ENCODE measurements at regions not wholly inside any gene's neighbourhood (a gene's known extent, or its start where the extent isn't known, plus 50 kb on each side); places are given as distances from the start of the nearest gene placed in this dataset.

DNA sequence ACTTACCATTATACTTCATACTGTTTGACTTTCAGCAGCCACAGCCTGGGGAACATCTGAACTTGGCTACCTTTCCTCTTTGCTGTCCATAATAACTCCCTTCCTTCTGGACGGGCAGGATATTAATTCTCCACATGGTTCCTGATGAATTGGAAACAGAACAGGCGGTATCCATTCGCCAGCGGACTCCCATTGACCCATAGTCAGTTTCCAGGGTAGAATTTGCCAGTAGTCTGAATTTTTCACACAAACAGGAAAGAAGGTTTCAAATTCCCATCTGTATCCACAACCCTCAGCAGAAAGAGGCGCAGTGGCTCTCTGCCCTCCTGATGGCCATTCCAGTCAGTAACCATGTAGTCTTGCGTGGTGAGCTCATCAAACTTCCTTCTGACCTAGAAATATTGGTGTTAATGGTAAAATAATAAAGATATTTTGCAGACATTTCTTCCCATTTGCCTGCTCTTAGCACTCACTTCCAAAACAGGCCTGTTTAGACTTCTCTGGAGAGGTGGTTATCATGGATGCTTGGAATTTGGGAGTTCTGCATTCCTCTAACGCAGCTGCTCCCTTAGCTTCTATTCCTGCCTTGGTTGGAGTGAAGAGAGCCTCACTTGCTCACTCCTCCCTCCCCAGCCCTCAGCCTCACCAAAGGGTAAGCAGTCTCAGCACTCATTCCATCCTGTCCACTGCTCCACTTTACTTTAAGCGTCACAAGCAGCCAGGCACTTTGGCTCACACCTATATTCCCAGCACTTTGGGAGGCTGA, 75.0 kb upstream of the OXGR1 start:
- Histone ChIP-seq H3K36me3 (no peaks in the 10 kb centered on the region), H3K9me3 (no peaks in the 10 kb centered on the region), H3K4me3 (no peak overlapping the region), H3K4me1 (ENCODE audit: insufficient read depth) (no peaks in the 10 kb centered on the region), H3K27ac (no peak overlapping the region), H3K27me3 (no peaks in the 10 kb centered on the region)
- intact Hi-C loops (cut with DNase I) = no loop called here
- no peak for TF ChIP-seq POLR2A (IDR thresholded peaks at IDR 0.05)
- TF ChIP-seq EP300 (IDR thresholded peaks at IDR 0.05) = no peak
- TF ChIP-seq, protein P1, sequence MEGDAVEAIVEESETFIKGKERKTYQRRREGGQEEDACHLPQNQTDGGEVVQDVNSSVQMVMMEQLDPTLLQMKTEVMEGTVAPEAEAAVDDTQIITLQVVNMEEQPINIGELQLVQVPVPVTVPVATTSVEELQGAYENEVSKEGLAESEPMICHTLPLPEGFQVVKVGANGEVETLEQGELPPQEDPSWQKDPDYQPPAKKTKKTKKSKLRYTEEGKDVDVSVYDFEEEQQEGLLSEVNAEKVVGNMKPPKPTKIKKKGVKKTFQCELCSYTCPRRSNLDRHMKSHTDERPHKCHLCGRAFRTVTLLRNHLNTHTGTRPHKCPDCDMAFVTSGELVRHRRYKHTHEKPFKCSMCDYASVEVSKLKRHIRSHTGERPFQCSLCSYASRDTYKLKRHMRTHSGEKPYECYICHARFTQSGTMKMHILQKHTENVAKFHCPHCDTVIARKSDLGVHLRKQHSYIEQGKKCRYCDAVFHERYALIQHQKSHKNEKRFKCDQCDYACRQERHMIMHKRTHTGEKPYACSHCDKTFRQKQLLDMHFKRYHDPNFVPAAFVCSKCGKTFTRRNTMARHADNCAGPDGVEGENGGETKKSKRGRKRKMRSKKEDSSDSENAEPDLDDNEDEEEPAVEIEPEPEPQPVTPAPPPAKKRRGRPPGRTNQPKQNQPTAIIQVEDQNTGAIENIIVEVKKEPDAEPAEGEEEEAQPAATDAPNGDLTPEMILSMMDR (IDR thresholded peaks at IDR 0.05) = no peak
- WGBS, 3 donors = 73 to 76% (median 73%) methylated on average over 8 of the region's 8 CpGs
- no peak for DNase-seq

DNA sequence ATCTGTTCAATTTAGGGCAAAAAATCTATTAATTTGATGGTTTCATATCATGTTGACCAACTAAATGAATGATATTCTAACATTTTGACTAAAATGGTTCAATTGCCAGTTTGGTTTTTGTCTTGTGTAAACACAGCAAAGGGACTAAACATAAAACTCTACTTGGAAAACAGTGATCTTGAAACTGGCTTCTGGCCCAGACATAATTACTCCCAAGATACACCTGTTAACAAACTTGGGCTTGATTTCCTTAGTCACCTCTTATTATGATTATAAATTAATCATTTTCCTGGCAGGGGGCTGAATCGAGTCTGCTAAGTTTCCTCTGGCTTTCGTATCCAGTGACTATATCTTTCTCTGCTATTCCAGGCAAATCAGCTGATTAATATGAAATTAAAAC, 78.0 kb upstream of the OXGR1 start:
- Histone ChIP-seq H3K27ac (no peak overlapping the region), H3K9me3 (no peaks in the 10 kb centered on the region), H3K36me3 (no peaks in the 10 kb centered on the region), H3K4me3 (no peak overlapping the region), H3K4me1 (ENCODE audit: insufficient read depth) (no peaks in the 10 kb centered on the region), H3K27me3 (no peaks in the 10 kb centered on the region)
- WGBS, 3 donors = 62 to 73% (median 63%) methylated on average over 2 of the region's 2 CpGs
- TF ChIP-seq, protein P1 (IDR thresholded peaks at IDR 0.05) = no peak
- TF ChIP-seq POLR2A (IDR thresholded peaks at IDR 0.05) (no peak), EP300 (IDR thresholded peaks at IDR 0.05) (no peak)
- no peak for DNase-seq
- intact Hi-C loops (cut with DNase I) = no loop called here

DNA sequence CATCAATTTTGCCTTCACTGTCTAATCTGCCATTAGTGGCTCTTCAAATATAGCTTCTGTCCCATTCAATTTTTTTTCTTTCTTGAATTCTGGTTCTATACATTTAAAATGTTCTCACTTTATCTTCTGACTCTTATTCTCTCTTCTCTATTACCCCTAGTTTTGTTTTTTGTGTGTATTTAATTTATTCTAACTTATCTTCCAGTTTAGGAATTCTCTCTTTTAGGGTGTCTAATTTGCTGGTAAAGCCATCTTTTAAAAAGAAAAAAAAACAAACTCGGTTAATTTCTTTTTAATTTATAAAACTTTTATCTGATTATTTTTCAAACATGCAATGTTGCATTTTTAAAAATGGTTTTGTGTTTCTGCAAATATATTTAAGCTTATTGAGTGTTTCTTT, 80.3 kb upstream of the OXGR1 start:
- Histone ChIP-seq H3K27ac (no peak overlapping the region), H3K27me3 (no peaks in the 10 kb centered on the region), H3K4me3 (no peak overlapping the region), H3K4me1 (ENCODE audit: insufficient read depth) (no peaks in the 10 kb centered on the region), H3K36me3 (no peaks in the 10 kb centered on the region), H3K9me3 (no peaks in the 10 kb centered on the region)
- 48 to 59% (median 50%) methylated on average over 1 of the region's 1 CpG for WGBS, 3 donors
- DNase-seq = no peak
- TF ChIP-seq POLR2A (IDR thresholded peaks at IDR 0.05) = no peak
- TF ChIP-seq, protein P1 (IDR thresholded peaks at IDR 0.05) = no peak
- TF ChIP-seq EP300 (IDR thresholded peaks at IDR 0.05) = no peak
- intact Hi-C loops (cut with DNase I) = no loop called here

DNA sequence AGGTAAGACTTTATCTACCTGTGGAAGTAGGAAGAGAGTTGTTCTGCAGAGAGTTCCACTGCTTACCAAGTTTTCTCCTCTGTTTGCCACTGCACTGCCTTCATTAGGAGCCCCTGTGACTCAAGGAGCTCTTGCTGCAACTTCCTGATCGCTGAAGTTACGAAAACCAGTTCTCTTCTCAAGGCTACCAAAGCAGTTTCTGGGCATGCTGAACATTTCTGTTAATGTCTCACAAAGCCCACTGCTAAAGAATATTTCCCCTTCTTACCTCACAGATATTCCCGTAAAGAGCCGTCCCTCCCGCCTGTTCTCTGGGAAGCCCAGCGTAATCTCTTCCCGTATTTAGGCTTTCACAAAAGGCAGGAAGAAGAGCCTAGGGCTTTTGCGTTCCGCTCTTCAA, 82.6 kb upstream of the OXGR1 start:
- Histone ChIP-seq H3K27me3 (no peaks in the 10 kb centered on the region), H3K4me3 (no peak overlapping the region), H3K27ac (no peak overlapping the region), H3K36me3 (no peaks in the 10 kb centered on the region), H3K4me1 (ENCODE audit: insufficient read depth) (no peaks in the 10 kb centered on the region), H3K9me3 (no peaks in the 10 kb centered on the region)
- TF ChIP-seq, protein P1 (IDR thresholded peaks at IDR 0.05) = no peak
- TF ChIP-seq POLR2A (IDR thresholded peaks at IDR 0.05) (no peak), EP300 (IDR thresholded peaks at IDR 0.05) (no peak)
- DNase-seq = no peak
- intact Hi-C loops (cut with DNase I) = no loop called here
- WGBS, 3 donors = 74 to 82% (median 77%) methylated on average over 9 of the region's 9 CpGs

Data from ovary (tissue), 7 donors.